ENCODE measurements at regions not wholly inside any gene's neighbourhood (a gene's known extent, or its start where the extent isn't known, plus 50 kb on each side); places are given as distances from the start of the nearest gene placed in this dataset.

GRCh38 chr1:104854529-104854928, 1104.8 kb downstream of the AMY1C start:
- TF ChIP-seq CTCF (IDR thresholded peaks at IDR 0.05) (no peak), EZH2phosphoT487 (IDR thresholded peaks at IDR 0.05) (no peak)
